H1 (cell line): ENCODE measurements at regions not wholly inside any gene's neighbourhood (a gene's known extent, or its start where the extent isn't known, plus 50 kb on each side); places are given as distances from the start of the nearest gene placed in this dataset.

ENCODE experiments used
- CTCF ChIA-PET: fragments of 300-600 bp; sonication (Branson Sonifier 250); formaldehyde crosslinking; loops from one replicate; lab custom pipeline; 2021; ENCODE audit not compliant: partially characterized antibody; lab: Charles Lee
- POLR2A ChIA-PET: fragments of 300-600 bp; sonication (Branson Sonifier 250); formaldehyde crosslinking; loops from one replicate; lab custom pipeline; 2021; ENCODE audit warnings: inconsistent platforms; ENCODE audit not compliant: partially characterized antibody; lab: Charles Lee
- DNase-seq, 2 experiments: peaks; one replicate each; pipeline versions ENCODE4 v3.0.0 to v3.0.0-alpha.2; 2010 to 2022; ENCODE audit warnings: low spot score in 2 of 2, low read depth in 1 of 2, mixed read lengths in 1 of 2
- FAIRE-seq: peaks from 2 replicates; lab custom pipeline; 2011; peaks lifted over from hg19 to GRCh38; lab: Jason Lieb, UNC
- H2AFZ ChIP-seq: 2 replicates; pipeline ENCODE4 v1.8.1; 2012; ENCODE audit warnings: low read length, inconsistent platforms
- H2AK5ac ChIP-seq: 2 replicates; pipeline ENCODE4 v1.6.1; 2013; ENCODE audit warnings: low read depth, low read length
- H2BK120ac ChIP-seq: replicated peaks from 2 replicates; pipeline ENCODE3; 2013; ENCODE audit warnings: low read depth, low read length, inconsistent platforms
- H2BK12ac ChIP-seq: 2 replicates; pipeline ENCODE4 v1.6.1; 2013; ENCODE audit warnings: low read depth, low read length
- H2BK15ac ChIP-seq: 2 replicates; pipeline ENCODE4 v1.6.1; 2013; ENCODE audit warnings: low read length
- H2BK20ac ChIP-seq: 2 replicates; pipeline ENCODE4 v1.6.1; 2013; ENCODE audit warnings: low read length
- H2BK5ac ChIP-seq: 2 replicates; pipeline ENCODE4 v1.6.1; 2013; ENCODE audit warnings: low read depth, low read length
- H3K14ac ChIP-seq: 2 replicates; pipeline ENCODE4 v1.6.1; 2013; ENCODE audit warnings: inconsistent platforms; ENCODE audit not compliant: insufficient read length
- H3K18ac ChIP-seq: 2 replicates; pipeline ENCODE4 v1.6.1; 2013; ENCODE audit warnings: low read length; ENCODE audit errors: extremely low read depth
- H3K23ac ChIP-seq: 2 replicates; pipeline ENCODE4 v1.6.1; 2013; ENCODE audit warnings: inconsistent platforms; ENCODE audit not compliant: insufficient read length
- H3K23me2 ChIP-seq: 2 replicates; pipeline ENCODE4 v1.6.1; 2013; ENCODE audit warnings: low read depth, low read length
- H3K27ac ChIP-seq: 2 replicates; pipeline ENCODE4 v1.6.1; 2011; ENCODE audit warnings: low read depth, low read length, inconsistent platforms
- H3K27me3 ChIP-seq, 4 experiments: replicated peaks in 1 of 4; 1 replicate in 1 of 4; 2 replicates in 3 of 4; pipeline versions ENCODE4 v1.6.1 to v1.8.1; 2011 to 2013; ENCODE audit warnings: low read length in 3 of 4, mild to moderate bottlenecking in 3 of 4, inconsistent platforms in 2 of 4, mixed read lengths in 2 of 4, moderate library complexity in 1 of 4; ENCODE audit not compliant: control insufficient read depth in 3 of 4, insufficient read depth in 3 of 4; ENCODE audit errors: extremely low read depth in 1 of 4
- H3K36me3 ChIP-seq, 4 experiments: 2 replicates each; pipeline versions ENCODE4 v1.6.1 to v1.8.1; 2011 to 2013; ENCODE audit warnings: mild to moderate bottlenecking in 4 of 4, low read length in 3 of 4, moderate library complexity in 2 of 4, control low read depth in 1 of 4, inconsistent platforms in 1 of 4; ENCODE audit not compliant: insufficient read depth in 4 of 4, control insufficient read depth in 2 of 4
- H3K4ac ChIP-seq: replicated peaks from 2 replicates; pipeline ENCODE3; 2013; ENCODE audit warnings: low read length, low read depth, mixed read lengths, inconsistent platforms; ENCODE audit not compliant: insufficient read length
- H3K4me1 ChIP-seq, 4 experiments: replicated peaks in 1 of 4; 1 replicate in 1 of 4; 2 replicates in 3 of 4; pipeline versions ENCODE4 v1.6.1 to v1.8.1; 2011 to 2013; ENCODE audit warnings: low read length in 3 of 4, inconsistent platforms in 2 of 4, mixed read lengths in 1 of 4; ENCODE audit not compliant: insufficient read depth in 4 of 4, control insufficient read depth in 3 of 4
- H3K4me2 ChIP-seq, 2 experiments: 2 replicates each; pipeline versions ENCODE4 v1.6.1 to v1.8.1; 2011 to 2013; ENCODE audit warnings: low read depth in 2 of 2, low read length in 2 of 2, control low read depth in 1 of 2, inconsistent platforms in 1 of 2, mild to moderate bottlenecking in 1 of 2; ENCODE audit not compliant: insufficient read depth in 1 of 2
- H3K4me3 ChIP-seq, 4 experiments: fragments of 200-600, 300-600 bp in 1 of 4; sonication (generic), shearing (Covaris generic), sonication (Bioruptor Twin) in 1 of 4; 2 replicates each; pipeline versions ENCODE4 v1.5.1 to v1.8.1; 2011 to 2016; ENCODE audit warnings: low read length in 4 of 4, low read depth in 3 of 4, control low read depth in 2 of 4, inconsistent platforms in 2 of 4, mild to moderate bottlenecking in 2 of 4, mixed read lengths in 1 of 4, moderate library complexity in 1 of 4; ENCODE audit not compliant: insufficient read depth in 2 of 4; ENCODE audit errors: extremely low read depth in 1 of 4
- H3K56ac ChIP-seq: replicated peaks from 2 replicates; pipeline ENCODE3; 2013; ENCODE audit warnings: low read depth, mild to moderate bottlenecking, mixed read lengths, low read length, inconsistent platforms; ENCODE audit not compliant: insufficient read length
- H3K79me1 ChIP-seq: 2 replicates; pipeline ENCODE4 v1.6.1; 2013; ENCODE audit warnings: low read depth, low read length, control low read depth
- H3K79me2 ChIP-seq, 2 experiments: 2 replicates each; pipeline versions ENCODE4 v1.6.1 to v1.8.1; 2012 to 2013; ENCODE audit warnings: low read length in 2 of 2, mild to moderate bottlenecking in 2 of 2, inconsistent platforms in 1 of 2; ENCODE audit not compliant: insufficient read depth in 2 of 2, control insufficient read depth in 1 of 2
- H3K9ac ChIP-seq, 4 experiments: replicated peaks in 1 of 4; 1 replicate in 1 of 4; 2 replicates in 3 of 4; pipeline versions ENCODE4 v1.6.1 to v1.8.1; 2011 to 2013; ENCODE audit warnings: low read depth in 3 of 4, low read length in 3 of 4, control low read depth in 2 of 4, mild to moderate bottlenecking in 2 of 4, moderate library complexity in 2 of 4, inconsistent platforms in 1 of 4; ENCODE audit errors: extremely low read depth in 1 of 4
- H3K9me3 ChIP-seq, 2 experiments: 2 replicates each; pipeline versions ENCODE4 v1.6.1 to v1.8.1; 2012 to 2013; ENCODE audit warnings: mild to moderate bottlenecking in 2 of 2, moderate library complexity in 2 of 2, control low read depth in 1 of 2, inconsistent platforms in 1 of 2, low read depth in 1 of 2, low read length in 1 of 2, mixed read lengths in 1 of 2; ENCODE audit not compliant: insufficient read depth in 2 of 2
- H4K20me1 ChIP-seq, 2 experiments: replicated peaks in 1 of 2; 2 replicates each; pipeline versions ENCODE3 to v1.8.1; 2011 to 2013; ENCODE audit warnings: inconsistent platforms in 2 of 2, low read length in 2 of 2, mild to moderate bottlenecking in 1 of 2; ENCODE audit not compliant: insufficient read depth in 2 of 2, control insufficient read depth in 1 of 2
- H4K5ac ChIP-seq: 2 replicates; pipeline ENCODE4 v1.6.1; 2013; ENCODE audit warnings: low read length, low read depth, mixed read lengths, inconsistent platforms; ENCODE audit not compliant: insufficient read length
- H4K8ac ChIP-seq: 2 replicates; pipeline ENCODE4 v1.8.0; 2013; ENCODE audit warnings: mild to moderate bottlenecking, moderate library complexity, low read length, inconsistent platforms; ENCODE audit not compliant: insufficient read depth; ENCODE audit errors: extremely low read depth
- H4K91ac ChIP-seq: replicated peaks from 2 replicates; pipeline ENCODE3; 2013; ENCODE audit warnings: low read length, mixed read lengths, inconsistent platforms; ENCODE audit not compliant: insufficient read length
- CEBPB ChIP-seq: IDR thresholded peaks from 2 replicates; pipeline ENCODE4 v1.6.1; 2012; ENCODE audit warnings: low read depth, low read length
- JUND ChIP-seq: IDR thresholded peaks from 2 replicates; pipeline ENCODE4 v1.6.1; 2011; ENCODE audit warnings: mild to moderate bottlenecking, improper control_type of control experiment, low read length
- KDM4A ChIP-seq: IDR thresholded peaks from one replicate; pipeline ENCODE4 v1.7.1; 2012; ENCODE audit warnings: low read depth, mild to moderate bottlenecking, moderate library complexity, low read length, inconsistent platforms; ENCODE audit not compliant: severe bottlenecking
- MAFK ChIP-seq: IDR thresholded peaks from 2 replicates; pipeline ENCODE4 v1.6.1; 2012; ENCODE audit warnings: low read depth, mild to moderate bottlenecking, improper control_type of control experiment, low read length
- NANOG ChIP-seq: IDR thresholded peaks from 2 replicates; pipeline ENCODE4 v1.6.1; 2011; ENCODE audit warnings: low read length, low read depth, mild to moderate bottlenecking, inconsistent platforms; ENCODE audit not compliant: insufficient read depth, poor library complexity, severe bottlenecking
- SIN3A ChIP-seq, 2 experiments: IDR thresholded peaks in 1 of 2; conservative IDR thresholded peaks in 1 of 2; 2 replicates each; pipeline ENCODE4 v1.6.1; 2011 to 2012; ENCODE audit warnings: low read length in 2 of 2, improper control_type of control experiment in 1 of 2, low read depth in 1 of 2, mild to moderate bottlenecking in 1 of 2
- SP2 ChIP-seq: IDR thresholded peaks from 2 replicates; pipeline ENCODE4 v1.6.1; 2012; ENCODE audit warnings: mild to moderate bottlenecking, low read length, inconsistent platforms
- TBP ChIP-seq: IDR thresholded peaks from 2 replicates; pipeline ENCODE4 v1.6.1; 2011; ENCODE audit warnings: low read depth, low read length, improper control_type of control experiment
- WGBS, 2 experiments: shearing (Covaris generic) in 1 of 2; methylation state at CpG; one replicate each; pipeline versions ENCODE4 v1.1.6 to v1.1.7; 2013 to 2015; ENCODE audit warnings: low lambda C conversion rate in 2 of 2, mixed read lengths in 2 of 2, inconsistent platforms in 1 of 2, low coverage in 1 of 2, missing lambda C conversion rate in 1 of 2; ENCODE audit not compliant: insufficient replicate concordance in 2 of 2, insufficient coverage in 1 of 2, insufficient read length in 1 of 2; ENCODE audit errors: extremely low coverage in 1 of 2, missing lambda C conversion rate in 1 of 2; 5-methylcytosine and 5-hydroxymethylcytosine counted together

DNA sequence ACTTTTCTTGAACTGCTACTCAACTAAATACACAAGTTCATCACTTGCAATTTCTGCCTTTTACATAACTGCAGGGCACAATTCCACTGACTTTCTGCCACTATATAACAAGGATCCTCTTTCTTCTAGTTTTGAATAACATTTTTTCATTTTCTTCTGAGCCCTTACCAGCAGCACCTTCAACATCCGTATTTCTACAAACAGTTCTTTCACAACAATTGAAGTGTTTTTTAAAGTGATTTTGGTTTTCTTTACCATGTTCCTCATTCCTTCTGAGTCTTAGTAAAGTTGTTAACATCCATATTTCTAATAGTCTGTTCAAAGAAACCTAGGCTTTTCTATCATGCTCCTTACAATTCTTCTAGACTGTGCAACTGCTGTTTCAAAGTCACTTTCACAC lies 127.2 kb upstream of the PITX1 start:
- no peak overlapping the region for H4K91ac ChIP-seq
- H3K27me3 ChIP-seq = no peaks in the 10 kb centered on the region; a peak in 2 of 7 replicates
- no peaks in the 10 kb centered on the region for H3K79me1 ChIP-seq
- WGBS, 2 experiments = 87% methylated on average over 1 of the region's 1 CpG; no CpG with 5 or more reads in 1 of the 2 experiments
- H3K4me2 ChIP-seq = no peak overlapping the region
- H3K4me1 ChIP-seq = no peaks in the 10 kb centered on the region
- no peak overlapping the region for H3K4ac ChIP-seq
- ChIA-PET CTCF (no interaction called here), POLR2A (no interaction called here)
- no peaks in the 10 kb centered on the region for H4K20me1 ChIP-seq
- no peak overlapping the region for H2BK12ac ChIP-seq
- no peak overlapping the region for H3K23ac ChIP-seq
- no peaks in the 10 kb centered on the region for H3K79me2 ChIP-seq
- no peak overlapping the region for H2BK20ac ChIP-seq
- H3K14ac ChIP-seq = no peak overlapping the region
- no peak overlapping the region for H2BK5ac ChIP-seq
- H3K56ac ChIP-seq = no peak overlapping the region
- H4K8ac ChIP-seq = no peak overlapping the region
- H3K9ac ChIP-seq = no peak overlapping the region
- TF ChIP-seq CEBPB (no peak), MAFK (no peak), JUND (no peak), KDM4A (no peak), TBP (no peak), NANOG (no peak), SP2 (no peak), SIN3A (conservative IDR thresholded peaks at IDR 0.05 in 1 of 2, IDR thresholded peaks at IDR 0.05 in 1 of 2; ENCODE audit: low read depth in 1 of 2, low read length in 2 of 2) (no peak)
- no peak overlapping the region for H2BK15ac ChIP-seq
- H3K27ac ChIP-seq = no peak overlapping the region
- H2AFZ ChIP-seq = no peak overlapping the region
- DNase-seq (no peak), FAIRE-seq (no peak)
- no peak overlapping the region for H4K5ac ChIP-seq
- H3K9me3 ChIP-seq = no peaks in the 10 kb centered on the region
- H3K18ac ChIP-seq = no peak overlapping the region
- H3K4me3 ChIP-seq = no peak overlapping the region
- H2BK120ac ChIP-seq = no peak overlapping the region
- H3K36me3 ChIP-seq = no peaks in the 10 kb centered on the region
- H3K23me2 ChIP-seq = no peaks in the 10 kb centered on the region; the same call in 1 of the 2 replicates
- no peak overlapping the region for H2AK5ac ChIP-seq
